K562 (cell line): ENCODE measurements at regions not wholly inside any gene's neighbourhood (a gene's known extent, or its start where the extent isn't known, plus 50 kb on each side); places are given as distances from the start of the nearest gene placed in this dataset.

Source experiments
- ATF2 ChIP-seq: sonication (generic); formaldehyde crosslinking; IDR thresholded peaks from 2 replicates; pipeline ENCODE4 v1.8.1; 2022; ENCODE audit warnings: missing genetic modification reagents
- MBD2 ChIP-seq: sonication (generic); IDR thresholded peaks from 2 replicates; pipeline ENCODE4 v1.6.1; 2016; ENCODE audit warnings: low read depth, borderline replicate concordance
- MITF ChIP-seq: IDR thresholded peaks from 2 replicates; pipeline ENCODE4 v1.6.1; 2014; ENCODE audit warnings: antibody characterized with exemption
- RAD21 ChIP-seq, 2 experiments: fragments of 250-450 bp in 1 of 2; fragments of 450-650 bp in 1 of 2; sonication (Bioruptor Pico) in 1 of 2; formaldehyde crosslinking in 1 of 2; IDR thresholded peaks in 1 of 2; conservative IDR thresholded peaks in 1 of 2; 2 replicates each; pipeline versions ENCODE4 v1.4.0 to v1.8.0; 2020 to 2022; ENCODE audit warnings: mild to moderate bottlenecking in 2 of 2, moderate library complexity in 1 of 2
- ZNF41 ChIP-seq: fragments of 250-450 bp; sonication (Bioruptor Pico); conservative IDR thresholded peaks from 2 replicates; pipeline ENCODE4 v1.4.0; 2020; ENCODE audit warnings: mild to moderate bottlenecking
- TF ChIP-seq, protein P1 (sequence below): fragments of 450-650 bp; IDR thresholded peaks from 2 replicates; pipeline ENCODE4 v1.7.0; 2016; ENCODE audit warnings: borderline replicate concordance
- TF ChIP-seq, protein P2 (sequence below): fragments of 250-450 bp; sonication (Bioruptor Pico); IDR thresholded peaks from 2 replicates; pipeline ENCODE4 v1.4.0; 2020

- TF ChIP-seq, protein P1, sequence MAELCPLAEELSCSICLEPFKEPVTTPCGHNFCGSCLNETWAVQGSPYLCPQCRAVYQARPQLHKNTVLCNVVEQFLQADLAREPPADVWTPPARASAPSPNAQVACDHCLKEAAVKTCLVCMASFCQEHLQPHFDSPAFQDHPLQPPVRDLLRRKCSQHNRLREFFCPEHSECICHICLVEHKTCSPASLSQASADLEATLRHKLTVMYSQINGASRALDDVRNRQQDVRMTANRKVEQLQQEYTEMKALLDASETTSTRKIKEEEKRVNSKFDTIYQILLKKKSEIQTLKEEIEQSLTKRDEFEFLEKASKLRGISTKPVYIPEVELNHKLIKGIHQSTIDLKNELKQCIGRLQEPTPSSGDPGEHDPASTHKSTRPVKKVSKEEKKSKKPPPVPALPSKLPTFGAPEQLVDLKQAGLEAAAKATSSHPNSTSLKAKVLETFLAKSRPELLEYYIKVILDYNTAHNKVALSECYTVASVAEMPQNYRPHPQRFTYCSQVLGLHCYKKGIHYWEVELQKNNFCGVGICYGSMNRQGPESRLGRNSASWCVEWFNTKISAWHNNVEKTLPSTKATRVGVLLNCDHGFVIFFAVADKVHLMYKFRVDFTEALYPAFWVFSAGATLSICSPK: no peak
- TF ChIP-seq RAD21 (CRISPR knock-in tag; conservative IDR thresholded peaks at IDR 0.05 in 1 of 2, IDR thresholded peaks at IDR 0.05 in 1 of 2) (no peak), ZNF41 (CRISPR knock-in tag) (no peak), MITF (no peak), MBD2 (no peak), ATF2 (CRISPR knock-in tag) (no peak)
- TF ChIP-seq, protein P2, sequence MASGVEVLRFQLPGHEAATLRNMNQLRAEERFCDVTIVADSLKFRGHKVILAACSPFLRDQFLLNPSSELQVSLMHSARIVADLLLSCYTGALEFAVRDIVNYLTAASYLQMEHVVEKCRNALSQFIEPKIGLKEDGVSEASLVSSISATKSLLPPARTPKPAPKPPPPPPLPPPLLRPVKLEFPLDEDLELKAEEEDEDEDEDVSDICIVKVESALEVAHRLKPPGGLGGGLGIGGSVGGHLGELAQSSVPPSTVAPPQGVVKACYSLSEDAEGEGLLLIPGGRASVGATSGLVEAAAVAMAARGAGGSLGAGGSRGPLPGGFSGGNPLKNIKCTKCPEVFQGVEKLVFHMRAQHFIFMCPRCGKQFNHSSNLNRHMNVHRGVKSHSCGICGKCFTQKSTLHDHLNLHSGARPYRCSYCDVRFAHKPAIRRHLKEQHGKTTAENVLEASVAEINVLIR (CRISPR knock-in tag): no peak
Measured at GRCh38 chr5:40141896-40142295, 537.8 kb upstream of the PTGER4 start (continued).
